Effector memory CD4-positive, alpha-beta T cell (primary cell): ENCODE measurements at regions not wholly inside any gene's neighbourhood (a gene's known extent, or its start where the extent isn't known, plus 50 kb on each side); places are given as distances from the start of the nearest gene placed in this dataset.

Experiments
- DNase-seq, 3 donors: peaks; one replicate each; pipeline ENCODE4 v3.0.0-alpha.2; 2020
- H3K27ac ChIP-seq: 2 replicates; pipeline ENCODE4 v1.7.0; 2013; ENCODE audit warnings: mild to moderate bottlenecking, low read length, moderate library complexity; ENCODE audit not compliant: insufficient read depth, poor library complexity, severe bottlenecking
- H3K27me3 ChIP-seq: replicated peaks from 2 replicates; pipeline ENCODE4 v1.7.0; 2013; ENCODE audit warnings: mild to moderate bottlenecking, low read length; ENCODE audit not compliant: insufficient read depth, control insufficient read depth, poor library complexity, severe bottlenecking
- H3K36me3 ChIP-seq: 2 replicates; pipeline ENCODE4 v1.7.0; 2013; ENCODE audit warnings: mild to moderate bottlenecking, low read length, moderate library complexity; ENCODE audit not compliant: control insufficient read depth, insufficient read depth
- H3K4me1 ChIP-seq: 2 replicates; pipeline ENCODE4 v1.7.0; 2013; ENCODE audit warnings: low read length, mild to moderate bottlenecking; ENCODE audit not compliant: control insufficient read depth, insufficient read depth, poor library complexity, severe bottlenecking
- H3K4me3 ChIP-seq: 2 replicates; pipeline ENCODE4 v1.7.0; 2013; ENCODE audit warnings: low read length, low read depth, mild to moderate bottlenecking; ENCODE audit not compliant: insufficient read depth, poor library complexity, severe bottlenecking
- H3K9me3 ChIP-seq: 2 replicates; pipeline ENCODE4 v1.7.0; 2013; ENCODE audit warnings: mild to moderate bottlenecking, low read length, moderate library complexity; ENCODE audit not compliant: control insufficient read depth

GRCh38 chr2:125861461-125861860 lies 794.5 kb upstream of the GYPC start:
- H3K4me1 ChIP-seq = no peaks in the 10 kb centered on the region
- H3K9me3 ChIP-seq = no peaks in the 10 kb centered on the region
- DNase-seq = no peak
- H3K27ac ChIP-seq = no peak overlapping the region
- H3K36me3 ChIP-seq = no peaks in the 10 kb centered on the region
- H3K27me3 ChIP-seq = no peaks in the 10 kb centered on the region
- H3K4me3 ChIP-seq = no peak overlapping the region

- DNase-seq = no peak
- no peaks in the 10 kb centered on the region for H3K36me3 ChIP-seq
- H3K27me3 ChIP-seq = no peaks in the 10 kb centered on the region
- no peak overlapping the region for H3K4me3 ChIP-seq
- no peak overlapping the region for H3K27ac ChIP-seq
- no peaks in the 10 kb centered on the region for H3K4me1 ChIP-seq
- no peaks in the 10 kb centered on the region for H3K9me3 ChIP-seq
Measured at GRCh38 chr2:125867908-125868307, 788.0 kb upstream of the GYPC start.

- H3K9me3 ChIP-seq = no peaks in the 10 kb centered on the region
- no peaks in the 10 kb centered on the region for H3K4me1 ChIP-seq
- no peaks in the 10 kb centered on the region for H3K27me3 ChIP-seq
- no peaks in the 10 kb centered on the region for H3K36me3 ChIP-seq
- H3K27ac ChIP-seq = no peak overlapping the region
- H3K4me3 ChIP-seq = no peak overlapping the region
- no peak for DNase-seq
Measured at GRCh38 chr2:125870264-125870663, 785.7 kb upstream of the GYPC start.

- Histone ChIP-seq H3K4me3 (no peak overlapping the region), H3K9me3 (no peaks in the 10 kb centered on the region), H3K27me3 (no peaks in the 10 kb centered on the region), H3K27ac (no peak overlapping the region), H3K4me1 (no peaks in the 10 kb centered on the region), H3K36me3 (no peaks in the 10 kb centered on the region)
- no peak for DNase-seq
Measured at GRCh38 chr2:125870746-125871145, 785.2 kb upstream of the GYPC start.

- Histone ChIP-seq H3K27me3 (no peaks in the 10 kb centered on the region), H3K9me3 (no peaks in the 10 kb centered on the region), H3K4me1 (no peaks in the 10 kb centered on the region), H3K27ac (no peak overlapping the region), H3K4me3 (no peak overlapping the region), H3K36me3 (no peaks in the 10 kb centered on the region)
- DNase-seq = no peak
Measured at GRCh38 chr2:125874564-125874963, 781.4 kb upstream of the GYPC start.

GRCh38 chr2:125885340-125885739 lies 770.6 kb upstream of the GYPC start:
- DNase-seq = no peak
- H3K9me3 ChIP-seq = no peaks in the 10 kb centered on the region

GRCh38 chr2:125886153-125886552 lies 769.8 kb upstream of the GYPC start:
- Histone ChIP-seq H3K36me3 (no peaks in the 10 kb centered on the region), H3K9me3 (no peaks in the 10 kb centered on the region), H3K27me3 (no peaks in the 10 kb centered on the region), H3K4me3 (no peak overlapping the region), H3K4me1 (no peaks in the 10 kb centered on the region), H3K27ac (no peak overlapping the region)
- no peak for DNase-seq

More at GRCh38 chr2:125885340-125885739, 770.6 kb upstream of the GYPC start:
- H3K4me3 ChIP-seq = no peak overlapping the region
- no peak overlapping the region for H3K27ac ChIP-seq
- H3K4me1 ChIP-seq = no peaks in the 10 kb centered on the region
- no peaks in the 10 kb centered on the region for H3K36me3 ChIP-seq
- no peaks in the 10 kb centered on the region for H3K27me3 ChIP-seq

- H3K27me3 ChIP-seq = no peaks in the 10 kb centered on the region
- no peak overlapping the region for H3K27ac ChIP-seq
- H3K36me3 ChIP-seq = no peaks in the 10 kb centered on the region
- H3K4me1 ChIP-seq = no peaks in the 10 kb centered on the region
- no peaks in the 10 kb centered on the region for H3K9me3 ChIP-seq
- no peak for DNase-seq
- no peak overlapping the region for H3K4me3 ChIP-seq
Measured at GRCh38 chr2:125901278-125901677, 754.7 kb upstream of the GYPC start.

- H3K27me3 ChIP-seq = no peaks in the 10 kb centered on the region
- H3K36me3 ChIP-seq = no peaks in the 10 kb centered on the region
- no peak for DNase-seq
Measured at GRCh38 chr2:125925891-125926546, 729.9 kb upstream of the GYPC start.

GRCh38 chr2:125935559-125935958 lies 720.4 kb upstream of the GYPC start:
- Histone ChIP-seq H3K36me3 (no peaks in the 10 kb centered on the region), H3K9me3 (no peaks in the 10 kb centered on the region), H3K27ac (no peak overlapping the region), H3K4me1 (no peaks in the 10 kb centered on the region), H3K27me3 (no peaks in the 10 kb centered on the region), H3K4me3 (no peak overlapping the region)
- no peak for DNase-seq

More at GRCh38 chr2:125925891-125926546, 729.9 kb upstream of the GYPC start:
- Histone ChIP-seq H3K27ac (no peak overlapping the region), H3K4me3 (no peak overlapping the region), H3K9me3 (no peaks in the 10 kb centered on the region), H3K4me1 (no peaks in the 10 kb centered on the region)
